GM20431 (cell line): ENCODE measurements at regions not wholly inside any gene's neighbourhood (a gene's known extent, or its start where the extent isn't known, plus 50 kb on each side); places are given as distances from the start of the nearest gene placed in this dataset.

Experiments used
- in situ Hi-C: fragments of 300-500 bp; cut with MseI, MboI; formaldehyde crosslinking; loops from one replicate; pipeline ENCODE4 v1.15.0; 2020; ENCODE audit warnings: low sequenced_read_pairs; ENCODE audit not compliant: unreplicated experiment

GRCh38 chr4:125666635-125667034 is 351.9 kb downstream of the FAT4 start:
- in situ Hi-C loops, result no loop called here

GRCh38 chr4:125676156-125676555 is 361.4 kb downstream of the FAT4 start:
- in situ Hi-C loops, result no loop called here

GRCh38 chr4:125676583-125676982 is 361.8 kb downstream of the FAT4 start:
- in situ Hi-C loops, result no loop called here

GRCh38 chr4:125677665-125678307 is 363.0 kb downstream of the FAT4 start:
- in situ Hi-C loops, result no loop called here

GRCh38 chr4:125679989-125680388 is 365.2 kb downstream of the FAT4 start:
- in situ Hi-C loops, result no loop called here

GRCh38 chr4:125681240-125681639 is 366.5 kb downstream of the FAT4 start:
- in situ Hi-C loops, result no loop called here

GRCh38 chr4:125682730-125683129 is 368.0 kb downstream of the FAT4 start:
- in situ Hi-C loops, result no loop called here

GRCh38 chr4:125688841-125689240 is 374.1 kb downstream of the FAT4 start:
- in situ Hi-C loops, result no loop called here

- in situ Hi-C loops, result no loop called here
These were observed 375.1 kb downstream of the FAT4 start for GRCh38 chr4:125689805-125690204.

- in situ Hi-C loops, result no loop called here
These were observed 378.5 kb downstream of the FAT4 start for GRCh38 chr4:125693228-125693627.

- in situ Hi-C loops, result no loop called here
These were observed 387.7 kb downstream of the FAT4 start for GRCh38 chr4:125702406-125702805.

GRCh38 chr4:125703443-125703842 is 388.7 kb downstream of the FAT4 start:
- in situ Hi-C loops, result no loop called here

- in situ Hi-C loops, result no loop called here
These were observed 390.0 kb downstream of the FAT4 start for GRCh38 chr4:125704726-125705125.

GRCh38 chr4:125705681-125706080 is 390.9 kb downstream of the FAT4 start:
- in situ Hi-C loops, result no loop called here

- in situ Hi-C loops, result no loop called here
These were observed 392.6 kb downstream of the FAT4 start for GRCh38 chr4:125707397-125707796.

- in situ Hi-C loops, result no loop called here
These were observed 396.0 kb downstream of the FAT4 start for GRCh38 chr4:125710766-125711165.

- in situ Hi-C loops, result no loop called here
These were observed 399.3 kb downstream of the FAT4 start for GRCh38 chr4:125714049-125714448.

- in situ Hi-C loops, result no loop called here
These were observed 400.1 kb downstream of the FAT4 start for GRCh38 chr4:125714845-125715244.

- in situ Hi-C loops, result no loop called here
These were observed 405.2 kb downstream of the FAT4 start for GRCh38 chr4:125719987-125720386.

GRCh38 chr4:125722009-125722408 is 407.3 kb downstream of the FAT4 start:
- in situ Hi-C loops, result no loop called here

- in situ Hi-C loops, result loop anchor here (25.0 kb wide), 1 partner anchor 414 kb away; the partner anchor contains the start of gene FAT4
These were observed 411.3 kb downstream of the FAT4 start for GRCh38 chr4:125725957-125726525.

- in situ Hi-C loops, result loop anchor here (25.0 kb wide), 1 partner anchor 416 kb away; the partner anchor contains the start of gene FAT4
These were observed 413.2 kb downstream of the FAT4 start for GRCh38 chr4:125727931-125728330.
